Hematopoietic multipotent progenitor cell treated with erythropoietin and hydrocortisone succinate and interleukin-3 and kit ligand, for 17 days (in vitro differentiated cells): ENCODE measurements at regions not wholly inside any gene's neighbourhood (a gene's known extent, or its start where the extent isn't known, plus 50 kb on each side); places are given as distances from the start of the nearest gene placed in this dataset.
"Not testable (repeated sequence)": the region's sequence is repeated elsewhere in the genome, so short reads cannot be mapped to it uniquely, and the experiment has no call there.

Source experiments
- DNase-seq: peaks from one replicate; pipeline ENCODE4 v3.0.0-alpha.2; 2015; ENCODE audit warnings: low spot score

- no peak for DNase-seq
Observed at GRCh38 chr4:140249351-140249750, 95.4 kb upstream of the MAML3 start.

DNA sequence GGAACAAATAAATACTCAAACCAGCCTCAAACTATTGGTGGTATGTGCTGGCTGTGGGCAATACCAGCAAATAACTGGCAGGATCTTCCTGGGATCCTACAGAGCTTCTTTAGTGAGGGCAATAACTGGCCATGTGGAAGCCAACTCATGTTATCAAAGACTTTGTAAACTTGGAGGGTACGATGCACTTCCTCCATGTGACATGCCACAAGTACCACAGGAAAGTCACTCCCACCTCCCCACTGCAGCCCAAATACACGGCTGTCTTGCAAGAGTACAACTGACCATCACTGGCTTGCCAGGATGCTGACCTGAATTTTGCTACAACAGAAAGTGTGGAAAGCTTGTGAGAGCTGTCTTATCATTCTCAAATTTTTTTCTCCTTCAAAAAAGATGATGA lies 93.3 kb upstream of the MAML3 start:
- no peak for DNase-seq

- no peak for DNase-seq
Observed at GRCh38 chr4:140246216-140246615, 92.2 kb upstream of the MAML3 start.

GRCh38 chr4:140244328-140244727 lies 90.3 kb upstream of the MAML3 start:
- DNase-seq: no peak

- no peak for DNase-seq
Observed at GRCh38 chr4:140243278-140243753, 89.3 kb upstream of the MAML3 start.

GRCh38 chr4:140242357-140243277 lies 88.6 kb upstream of the MAML3 start:
- DNase-seq: no peak

DNA sequence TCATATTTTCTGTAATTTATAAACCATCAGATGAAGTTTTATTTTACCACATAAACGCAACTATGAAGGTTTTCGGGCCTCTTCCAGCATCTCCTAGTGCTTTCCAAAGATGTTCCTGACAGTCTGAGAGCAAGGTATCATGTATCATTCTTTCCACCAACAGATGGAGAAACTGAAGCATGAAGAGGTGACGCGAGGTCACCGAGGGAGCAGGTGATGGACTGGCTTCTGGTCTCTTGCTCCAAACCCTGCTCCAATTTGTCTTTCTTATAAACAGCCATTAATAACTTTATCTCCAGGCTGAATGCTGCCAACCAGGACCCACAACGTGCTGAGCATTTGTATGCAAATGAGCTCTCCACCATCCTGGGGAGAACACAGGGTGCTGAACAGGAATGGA lies 86.3 kb upstream of the MAML3 start:
- DNase-seq: no peak

DNA sequence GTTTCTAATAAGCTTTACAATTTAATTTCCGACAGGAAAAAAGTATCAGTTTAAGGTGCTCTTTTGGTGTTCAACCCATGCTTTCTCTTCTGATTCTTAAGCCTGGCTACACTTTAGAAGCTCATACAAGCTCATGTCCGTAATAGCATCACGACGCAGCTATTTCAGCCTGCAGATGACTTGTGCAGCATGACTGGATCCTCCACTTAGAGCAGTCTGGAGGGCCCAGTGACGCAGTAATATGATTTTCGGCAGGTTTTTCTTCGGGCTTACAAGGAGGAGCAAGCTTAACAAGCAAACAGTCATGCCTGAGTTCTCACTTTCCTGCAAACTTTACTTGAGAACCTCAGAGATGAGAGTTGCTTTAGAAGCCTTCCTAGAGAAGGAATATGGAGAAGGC lies 85.3 kb upstream of the MAML3 start:
- DNase-seq: no peak

DNA sequence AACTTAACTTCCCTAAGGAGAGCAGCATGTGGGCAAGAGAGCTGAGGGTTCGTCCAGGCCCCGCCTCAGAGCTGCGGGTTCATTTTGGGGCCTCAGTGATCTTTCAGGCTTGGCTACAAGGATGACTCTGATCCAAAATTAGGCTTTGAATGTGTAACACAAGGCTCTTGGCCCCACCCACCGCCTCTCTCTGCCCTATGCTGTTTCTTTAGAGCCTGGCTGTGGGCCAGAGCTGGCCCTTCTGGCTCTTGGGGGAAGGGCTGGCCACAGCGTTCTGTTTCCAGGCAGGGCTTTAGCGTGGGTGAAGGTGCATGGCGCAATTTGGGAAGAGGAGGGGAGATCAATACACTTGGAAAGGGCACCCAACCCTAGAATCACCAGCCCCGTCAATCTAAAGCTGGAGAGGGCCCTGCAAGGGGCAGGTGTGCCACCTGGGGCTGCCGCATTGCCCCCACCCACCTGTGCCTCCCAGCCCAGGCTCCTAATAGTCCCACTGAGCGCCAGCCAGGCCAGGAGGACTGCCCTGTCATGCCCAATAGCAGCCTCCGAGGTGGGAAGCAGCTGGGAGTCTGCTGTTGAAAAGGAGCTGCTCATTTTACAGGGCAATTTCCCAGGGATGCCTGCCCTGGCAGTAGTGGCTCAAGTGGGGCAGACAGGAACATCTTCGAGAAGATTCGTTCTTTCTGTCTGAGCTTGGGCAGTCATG lies 84.5 kb upstream of the MAML3 start:
- DNase-seq: no peak

- no peak for DNase-seq
Observed at GRCh38 chr4:140237616-140238350, 83.8 kb upstream of the MAML3 start.

DNA sequence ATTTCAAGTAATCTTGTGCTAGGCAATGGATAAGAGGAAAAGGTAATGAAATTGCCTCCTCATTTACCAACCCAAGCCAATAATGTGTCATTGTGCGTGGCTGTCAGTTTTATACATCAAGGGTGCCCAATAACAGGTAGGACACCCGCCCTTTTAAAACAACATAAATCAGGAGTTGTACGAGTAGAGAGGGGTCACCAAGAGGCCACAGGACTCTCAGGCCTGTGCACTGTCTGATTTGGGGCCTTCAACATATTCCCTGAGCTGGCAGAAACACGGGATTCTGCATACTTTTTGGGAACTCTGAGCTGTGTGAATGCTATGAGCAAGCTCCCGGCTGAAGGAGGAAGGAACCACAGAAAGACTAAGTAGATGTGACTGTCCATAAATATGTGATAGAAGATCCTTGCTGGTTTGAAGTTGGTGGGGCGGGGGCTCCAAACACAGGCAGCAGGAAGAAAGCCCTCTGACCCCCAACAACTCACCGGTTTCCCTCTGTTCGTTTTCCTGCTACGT lies 82.7 kb upstream of the MAML3 start:
- DNase-seq: no peak

DNA sequence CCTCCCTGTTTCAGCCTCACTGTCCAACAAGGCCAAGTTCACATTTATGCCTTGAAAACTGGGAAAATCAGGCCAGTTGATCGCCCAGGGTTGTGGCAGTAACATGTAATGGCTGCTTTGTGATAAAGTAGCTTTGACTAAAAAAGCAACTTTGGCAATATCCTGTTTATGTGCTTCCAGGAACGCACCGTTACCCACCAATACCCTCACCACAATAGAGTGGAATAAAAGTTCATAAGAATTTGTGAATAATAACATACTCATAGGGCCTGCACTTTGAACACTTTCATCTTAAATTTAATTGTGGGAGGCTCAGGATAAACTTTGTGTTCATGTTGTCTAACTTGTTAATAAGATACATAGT lies 80.7 kb upstream of the MAML3 start:
- DNase-seq: no peak

DNA sequence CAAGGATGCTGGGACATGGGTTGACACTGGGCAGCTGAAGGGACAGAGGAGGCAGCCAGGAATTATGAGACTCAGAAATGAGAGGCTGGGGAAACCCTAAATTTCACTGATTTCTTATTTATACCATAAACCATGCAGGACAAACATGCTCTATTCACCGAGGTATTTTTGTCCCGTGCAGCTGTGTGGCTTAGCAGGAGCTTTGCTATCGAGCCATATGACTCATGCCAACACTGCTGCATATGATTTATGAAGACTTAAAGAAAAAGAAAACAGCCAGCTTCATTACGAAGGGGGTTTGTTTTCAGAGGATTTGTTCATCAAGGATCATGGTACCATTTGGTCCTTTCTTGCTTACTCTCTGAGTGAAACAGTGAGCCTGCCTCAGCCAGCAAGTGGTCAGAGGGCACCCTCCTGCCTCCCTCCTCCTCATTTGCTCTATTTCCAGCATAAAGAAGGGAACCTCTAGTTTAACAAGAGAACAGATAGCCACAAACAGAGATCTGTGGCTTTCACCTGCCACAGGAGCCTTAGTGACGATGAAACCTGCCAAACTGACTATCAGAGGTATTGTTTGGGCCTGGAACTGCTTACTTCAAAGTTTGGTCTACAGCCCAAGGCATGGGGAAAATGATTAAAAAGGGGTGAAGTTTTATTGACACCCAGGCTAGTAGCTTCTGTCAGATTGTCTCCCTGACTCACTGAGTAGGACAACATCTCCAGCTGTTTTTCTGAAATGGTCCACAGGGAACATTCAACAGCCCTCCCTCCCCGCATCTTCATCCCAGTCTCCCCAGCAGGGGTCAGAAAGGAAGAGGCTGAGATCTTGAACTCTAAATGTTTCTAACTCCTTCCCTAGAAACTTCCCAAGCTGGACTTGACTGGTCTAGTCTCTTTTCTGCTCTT lies 80.1 kb upstream of the MAML3 start:
- DNase-seq: no peak

DNA sequence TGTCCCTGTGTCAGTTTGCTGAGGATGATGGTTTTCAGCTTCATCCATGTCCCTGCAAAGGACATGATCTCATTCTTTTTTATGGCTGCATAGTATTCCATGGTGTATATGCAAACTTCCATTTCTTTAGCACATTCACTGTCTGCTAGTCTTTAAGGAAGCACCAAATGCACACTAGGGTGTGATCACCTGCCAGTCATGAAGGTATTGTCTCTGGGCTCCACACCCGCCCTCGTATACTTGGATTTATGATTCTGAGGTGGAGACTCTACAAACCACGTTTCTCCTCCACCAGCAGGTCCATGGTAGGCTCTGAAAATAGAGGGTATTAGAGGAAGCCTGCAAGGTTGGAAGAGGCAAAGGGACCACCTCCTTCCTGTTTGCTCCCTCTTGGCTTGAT lies 75.9 kb upstream of the MAML3 start:
- no peak for DNase-seq

GRCh38 chr4:140227286-140227685 lies 73.3 kb upstream of the MAML3 start:
- no peak for DNase-seq

DNA sequence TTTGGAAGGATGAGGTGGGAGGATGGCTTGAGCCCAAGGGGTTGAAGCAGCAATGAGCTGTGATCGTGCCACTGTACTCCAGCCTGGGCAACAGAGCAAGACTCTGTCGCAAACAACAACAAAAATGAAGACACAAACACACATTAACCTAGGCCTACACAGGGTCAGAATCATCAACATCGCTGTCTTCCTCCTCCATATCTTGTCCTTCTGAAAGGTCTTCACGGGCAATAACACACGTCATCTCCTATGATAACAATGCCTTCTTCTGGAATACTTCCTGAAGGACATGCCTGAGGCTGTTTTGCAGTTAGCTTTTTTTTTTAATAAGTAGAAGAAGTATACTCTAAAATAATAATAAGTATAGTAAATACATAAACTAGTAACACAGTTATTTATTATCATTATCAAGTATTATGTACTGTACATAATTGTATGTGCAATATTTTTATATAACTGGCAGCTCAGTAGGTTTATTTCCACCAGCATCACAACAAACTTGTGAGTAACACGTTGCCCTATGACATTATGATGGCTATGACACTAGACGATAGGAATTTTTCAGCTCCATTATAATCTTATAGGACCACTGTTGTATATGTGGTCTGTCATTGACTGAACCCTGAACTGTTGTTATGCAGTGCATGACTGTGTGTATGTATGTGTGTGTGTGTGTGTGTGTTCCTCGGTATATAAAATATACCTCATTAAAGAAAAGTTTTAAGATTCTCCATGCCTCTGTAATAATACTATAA lies 69.2 kb upstream of the MAML3 start:
- no peak for DNase-seq

DNA sequence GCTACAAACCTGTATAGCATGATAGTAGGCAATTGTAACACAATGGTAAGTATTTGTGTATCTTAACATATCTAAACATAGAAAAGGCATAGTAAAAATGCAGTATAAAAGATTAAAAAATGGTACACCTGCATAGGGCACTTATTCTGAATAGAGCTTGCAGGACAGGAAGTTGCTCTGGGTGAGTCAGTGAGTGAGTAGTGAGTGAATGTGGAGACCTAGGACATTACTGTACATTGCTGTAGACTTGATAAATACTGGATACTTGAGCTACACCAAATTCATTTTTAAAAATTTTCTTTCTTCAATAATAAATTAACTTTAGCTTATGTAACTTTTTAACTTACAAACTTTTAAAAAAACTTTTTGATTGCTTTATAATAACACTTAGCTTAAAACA lies 68.2 kb upstream of the MAML3 start:
- no peak for DNase-seq

GRCh38 chr4:140220058-140220457 lies 66.1 kb upstream of the MAML3 start:
- DNase-seq: no peak

DNA sequence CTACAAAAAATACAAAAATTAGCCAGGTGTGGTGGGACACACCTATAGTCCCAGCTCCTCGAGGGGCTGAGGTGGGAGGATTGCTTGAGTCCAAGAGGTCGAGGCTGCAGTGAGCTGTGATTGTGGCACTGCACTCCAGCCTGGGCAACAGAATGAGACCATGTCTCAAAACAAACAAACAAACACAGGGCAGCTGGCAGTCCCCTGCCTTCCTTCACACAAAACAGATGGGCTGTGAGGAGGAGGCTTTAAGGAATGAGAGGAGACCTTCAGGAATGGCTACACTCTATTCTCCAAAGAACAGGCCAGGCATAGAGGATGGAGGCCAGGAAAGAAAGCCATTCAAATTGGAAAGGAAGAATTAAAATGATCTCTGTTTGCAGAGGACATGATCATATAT lies 65.6 kb upstream of the MAML3 start:
- no peak for DNase-seq

- not testable (repeated sequence) for DNase-seq
Observed at GRCh38 chr4:140219070-140219469, 65.1 kb upstream of the MAML3 start.

DNA sequence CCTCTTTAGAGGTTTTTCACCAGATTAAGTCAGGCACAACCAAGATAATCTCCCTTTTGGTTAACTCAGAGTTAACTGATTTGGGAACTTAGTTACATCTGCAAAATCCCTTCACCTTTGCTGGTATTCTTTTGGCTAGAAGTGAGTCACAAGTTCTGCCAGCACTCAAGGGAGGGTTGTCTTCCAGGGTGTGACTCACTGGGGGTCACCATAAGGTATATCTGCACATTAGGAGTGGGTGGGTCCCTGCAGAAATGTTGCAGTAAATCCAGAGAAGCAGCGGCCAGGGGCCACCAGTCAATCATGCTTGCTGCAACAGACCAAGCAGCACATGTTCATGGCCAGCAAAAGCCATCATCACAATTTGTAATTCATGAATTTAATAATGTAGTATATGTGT lies 59.8 kb upstream of the MAML3 start:
- DNase-seq: no peak
